Bronchial epithelial cell (primary cell): ENCODE measurements at regions not wholly inside any gene's neighbourhood (a gene's known extent, or its start where the extent isn't known, plus 50 kb on each side); places are given as distances from the start of the nearest gene placed in this dataset.

Experiments used
- DNase-seq: peaks from one replicate; pipeline ENCODE4 v3.0.0-alpha.2; 2010; ENCODE audit warnings: low read depth
- FAIRE-seq: peaks from 2 replicates; lab custom pipeline; 2011; peaks lifted over from hg19 to GRCh38; lab: Jason Lieb, UNC
- H3K27me3 ChIP-seq: 2 replicates; pipeline ENCODE4 v1.5.1; 2011; ENCODE audit warnings: low read length; ENCODE audit not compliant: control insufficient read depth, insufficient read depth
- H3K36me3 ChIP-seq: 2 replicates; pipeline ENCODE4 v1.5.1; 2011; ENCODE audit warnings: low read length; ENCODE audit not compliant: control insufficient read depth, insufficient read depth
- H3K4me3 ChIP-seq: 2 replicates; pipeline ENCODE4 v1.5.1; 2011; ENCODE audit warnings: mild to moderate bottlenecking, low read depth, low read length, control low read depth
- CTCF ChIP-seq: IDR thresholded peaks from 2 replicates; pipeline ENCODE4 v1.5.1; 2011; ENCODE audit warnings: mild to moderate bottlenecking, moderate library complexity, low read length, control low read depth, inconsistent platforms; ENCODE audit not compliant: insufficient read depth, severe bottlenecking

DNA sequence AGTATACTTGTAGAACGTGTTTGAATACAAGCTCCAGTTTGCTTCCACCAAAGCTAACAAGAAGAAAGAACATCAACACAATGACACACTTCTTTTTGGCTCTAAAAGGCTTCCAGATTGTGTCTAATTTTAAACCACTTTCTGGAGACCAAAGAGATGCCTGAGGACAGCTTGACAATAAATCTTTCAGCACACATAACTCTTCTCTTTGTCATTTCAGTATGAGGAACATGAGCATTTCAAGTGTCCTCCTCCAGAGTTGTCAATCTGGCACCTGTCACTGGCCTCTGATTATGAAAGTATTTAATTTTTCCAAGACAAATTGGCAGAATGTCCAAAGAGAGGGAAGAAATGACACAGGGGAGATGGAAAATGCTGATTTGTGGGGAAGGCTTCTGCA is 79.0 kb upstream of the TLR4 start:
- H3K27me3 ChIP-seq, result no peaks in the 10 kb centered on the region
- DNase-seq, result no peak
- no peak overlapping the region for H3K4me3 ChIP-seq
- no peak for FAIRE-seq
- no peak for TF ChIP-seq CTCF
- no peaks in the 10 kb centered on the region for H3K36me3 ChIP-seq

- TF ChIP-seq CTCF, result no peak
- no peak for FAIRE-seq
These were observed 80.1 kb upstream of the TLR4 start for GRCh38 chr9:117624106-117624505.

GRCh38 chr9:117622347-117622746 is 81.9 kb upstream of the TLR4 start:
- DNase-seq (no peak), FAIRE-seq (no peak)
- H3K27me3 ChIP-seq, result no peaks in the 10 kb centered on the region
- no peak for TF ChIP-seq CTCF
- H3K36me3 ChIP-seq, result no peaks in the 10 kb centered on the region
- no peak overlapping the region for H3K4me3 ChIP-seq

More at GRCh38 chr9:117624106-117624505, 80.1 kb upstream of the TLR4 start:
- Histone ChIP-seq H3K27me3 (no peaks in the 10 kb centered on the region), H3K36me3 (no peaks in the 10 kb centered on the region), H3K4me3 (no peak overlapping the region)
- DNase-seq, result no peak

GRCh38 chr9:117616431-117616831 is 87.8 kb upstream of the TLR4 start:
- FAIRE-seq, result no peak
- no peak overlapping the region for H3K4me3 ChIP-seq
- no peaks in the 10 kb centered on the region for H3K27me3 ChIP-seq
- no peak for DNase-seq
- no peaks in the 10 kb centered on the region for H3K36me3 ChIP-seq
- TF ChIP-seq CTCF, result no peak

GRCh38 chr9:117612317-117612716 is 91.9 kb upstream of the TLR4 start:
- no peak overlapping the region for H3K4me3 ChIP-seq
- DNase-seq (peak; percentile 0), FAIRE-seq (no peak)
- no peak for TF ChIP-seq CTCF
- H3K36me3 ChIP-seq, result no peaks in the 10 kb centered on the region
- no peaks in the 10 kb centered on the region for H3K27me3 ChIP-seq

DNA sequence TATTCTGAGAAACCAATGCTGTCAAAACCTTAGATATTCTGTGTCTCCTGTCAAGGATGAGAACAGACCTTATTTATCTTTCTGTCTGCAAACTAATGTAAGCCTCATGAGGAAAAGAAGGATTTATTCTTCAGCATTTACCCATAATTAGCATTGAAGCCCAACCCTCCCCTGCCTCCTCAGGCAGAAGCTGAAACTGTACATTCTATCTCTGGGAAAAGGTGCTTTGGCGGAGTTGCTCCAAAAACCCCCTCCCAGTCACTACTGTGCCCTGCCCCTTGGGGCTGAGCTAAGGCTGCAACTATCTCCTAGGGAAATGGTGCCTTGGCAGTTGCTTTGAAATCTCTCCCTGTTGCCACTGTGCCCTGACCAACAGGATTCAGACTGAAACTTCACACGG is 106.2 kb upstream of the TLR4 start:
- no peak for FAIRE-seq
- Histone ChIP-seq H3K36me3 (no peaks in the 10 kb centered on the region), H3K4me3 (no peak overlapping the region), H3K27me3 (no peaks in the 10 kb centered on the region)
- DNase-seq, result no peak
- TF ChIP-seq CTCF, result no peak
